A673 (cell line): ENCODE measurements at regions not wholly inside any gene's neighbourhood (a gene's known extent, or its start where the extent isn't known, plus 50 kb on each side); places are given as distances from the start of the nearest gene placed in this dataset.

ENCODE experiments used
- BruUV-seq: library from RNA; stranded (reverse); fragments of 400-500 nt; replicated peaks from 2 replicates; lab custom pipeline; 2021; lab: Mats Ljungman, UMichigan
- CTCF ChIA-PET: fragments of 300-600 bp; sonication (Branson Sonifier 250); formaldehyde crosslinking; loops from one replicate; lab custom pipeline; 2022; ENCODE audit warnings: antibody characterized with exemption; lab: Charles Lee
- POLR2A ChIA-PET: fragments of 300-600 bp; sonication (Branson Sonifier 250); formaldehyde crosslinking; loops from one replicate; lab custom pipeline; 2022; ENCODE audit warnings: antibody characterized with exemption; ENCODE audit not compliant: low non-redundant PET; lab: Charles Lee
- DNase-seq: peaks from one replicate; pipeline ENCODE4 v3.0.0-alpha.2; 2015; ENCODE audit warnings: low spot score
- H3K27ac ChIP-seq: fragments of 200-600 bp; sonication (generic); 2 replicates; pipeline ENCODE4 v1.5.1; 2016; ENCODE audit warnings: mixed run types, low read depth, mild to moderate bottlenecking, mixed read lengths, antibody characterized with exemption, low read length; ENCODE audit not compliant: poor library complexity, severe bottlenecking
- H3K27me3 ChIP-seq: fragments of 200-600 bp; sonication (generic); replicated peaks from 2 replicates; pipeline ENCODE4 v1.6.1; 2017; ENCODE audit warnings: mixed run types, low read depth, mild to moderate bottlenecking, mixed read lengths, antibody characterized with exemption, low read length; ENCODE audit not compliant: insufficient read depth, poor library complexity
- H3K36me3 ChIP-seq: fragments of 200-600 bp; sonication (generic); 2 replicates; pipeline ENCODE4 v1.6.1; 2016; ENCODE audit warnings: mixed run types, mild to moderate bottlenecking, mixed read lengths, antibody characterized with exemption, low read length; ENCODE audit not compliant: insufficient read depth, poor library complexity, severe bottlenecking
- H3K4me1 ChIP-seq: fragments of 200-600 bp; sonication (generic); 2 replicates; pipeline ENCODE4 v1.6.1; 2017; ENCODE audit warnings: mixed run types, mild to moderate bottlenecking, mixed read lengths, antibody characterized with exemption, low read length; ENCODE audit not compliant: insufficient read depth, poor library complexity, severe bottlenecking
- H3K4me3 ChIP-seq: fragments of 200-600 bp; sonication (generic); 2 replicates; pipeline ENCODE4 v1.5.1; 2016; ENCODE audit warnings: low read depth, mixed run types, mild to moderate bottlenecking, mixed read lengths, low read length; ENCODE audit not compliant: poor library complexity, severe bottlenecking
- H3K9me3 ChIP-seq: fragments of 200-600 bp; sonication (generic); 2 replicates; pipeline ENCODE4 v1.6.1; 2016; ENCODE audit warnings: mixed run types, low read depth, mild to moderate bottlenecking, mixed read lengths, antibody characterized with exemption, low read length; ENCODE audit not compliant: poor library complexity, severe bottlenecking
- CTCF ChIP-seq: fragments of 300-800, 200-600 bp; sonication (generic); conservative IDR thresholded peaks from 2 replicates; pipeline ENCODE4 v1.5.1; 2017; ENCODE audit warnings: low read depth, mild to moderate bottlenecking, antibody characterized with exemption, low read length, moderate library complexity, mixed read lengths
- EZH2 ChIP-seq: fragments of 200-600 bp; sonication (generic); IDR thresholded peaks from 2 replicates; pipeline ENCODE4 v1.6.1; 2017; ENCODE audit warnings: borderline replicate concordance, low read depth, mild to moderate bottlenecking, mixed read lengths, antibody characterized with exemption, low read length; ENCODE audit not compliant: poor library complexity, severe bottlenecking
- intact Hi-C: fragments of 100-400 bp; cut with micrococcal nuclease; formaldehyde crosslinking; loops from one replicate; pipeline ENCODE4 v1.10.0; 2022; ENCODE audit not compliant: unreplicated experiment

- Histone ChIP-seq H3K4me3 (no peak overlapping the region), H3K27ac (no peak overlapping the region), H3K9me3 (no peaks in the 10 kb centered on the region), H3K27me3 (no peaks in the 10 kb centered on the region), H3K4me1 (no peaks in the 10 kb centered on the region), H3K36me3 (no peaks in the 10 kb centered on the region)
- BruUV-seq = no TSS peak
- CTCF ChIA-PET = no interaction called here
- TF ChIP-seq EZH2 (no peak), CTCF (no peak)
- POLR2A ChIA-PET = no interaction called here
- no peak for DNase-seq
- intact Hi-C loops = no loop called here
Observed at GRCh38 chr5:18985171-18985758, 1002.7 kb downstream of the CDH18 start.

DNA sequence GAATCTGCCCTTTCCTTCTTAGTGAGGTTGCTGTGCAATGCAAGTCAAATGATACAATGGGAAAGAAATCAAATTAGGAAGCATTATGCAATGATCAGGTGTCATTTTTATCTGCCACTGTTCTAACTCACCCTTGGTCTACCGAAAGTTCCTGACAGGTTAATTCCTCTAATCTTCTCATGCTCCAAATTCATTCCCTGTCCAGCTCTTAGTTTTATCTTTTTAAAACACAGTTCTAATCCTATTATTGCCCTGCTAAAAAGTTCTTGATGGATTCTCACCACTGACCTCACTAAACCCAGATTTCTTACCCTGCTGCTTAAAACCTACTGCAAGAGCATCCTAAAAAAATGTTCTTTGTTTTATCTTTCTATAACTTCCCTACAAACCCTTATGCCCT, 1000.9 kb downstream of the CDH18 start:
- ChIA-PET POLR2A (no interaction called here), CTCF (no interaction called here)
- TF ChIP-seq CTCF = no peak
- TF ChIP-seq EZH2 = no peak
- Histone ChIP-seq H3K27ac (no peak overlapping the region), H3K27me3 (no peaks in the 10 kb centered on the region), H3K4me3 (no peak overlapping the region), H3K9me3 (no peaks in the 10 kb centered on the region), H3K4me1 (no peaks in the 10 kb centered on the region), H3K36me3 (no peaks in the 10 kb centered on the region)
- intact Hi-C loops = no loop called here
- DNase-seq = no peak
- no TSS peak for BruUV-seq

- no peak for DNase-seq
- no TSS peak for BruUV-seq
- Histone ChIP-seq H3K4me3 (no peak overlapping the region), H3K9me3 (no peaks in the 10 kb centered on the region), H3K4me1 (no peaks in the 10 kb centered on the region), H3K27ac (no peak overlapping the region), H3K27me3 (no peaks in the 10 kb centered on the region), H3K36me3 (no peaks in the 10 kb centered on the region)
- CTCF ChIA-PET = no interaction called here
- no peak for TF ChIP-seq CTCF
- no peak for TF ChIP-seq EZH2
- intact Hi-C loops = no loop called here
- POLR2A ChIA-PET = no interaction called here
Observed at GRCh38 chr5:18990852-18991251, 997.1 kb downstream of the CDH18 start.
